Naive thymus-derived CD4-positive, alpha-beta T cell (primary cell): ENCODE measurements at regions not wholly inside any gene's neighbourhood (a gene's known extent, or its start where the extent isn't known, plus 50 kb on each side); places are given as distances from the start of the nearest gene placed in this dataset.
A peak's percentile ranks its signal among the peaks of the same experiment; 100 is the strongest.

Experiments
- ATAC-seq: fragments of 150-1000 bp; cut with Tn5 transposase; 2 replicates; pipeline ENCODE4 v1.10.0; 2021; ENCODE audit warnings: mild to moderate bottlenecking, moderate library complexity
- CTCF ChIA-PET: fragments of 350-600 bp; sonication (Branson Sonifier 250); formaldehyde crosslinking; loops from one replicate; lab custom pipeline; 2021; ENCODE audit warnings: antibody characterized with exemption; lab: Charles Lee
- POLR2A ChIA-PET: fragments of 350-600 bp; sonication (Branson Sonifier 250); formaldehyde crosslinking; loops from one replicate; lab custom pipeline; 2021; ENCODE audit warnings: antibody characterized with exemption, inconsistent platforms; lab: Charles Lee
- DNase-seq, 9 donors: peaks; one replicate each; pipeline versions ENCODE4 v3.0.0 to v3.0.0-alpha.2; 2020 to 2022; ENCODE audit warnings: mixed read lengths in 1 of 9
- H3K27ac ChIP-seq: one replicate; pipeline ENCODE4 v1.7.0; 2013; ENCODE audit warnings: mild to moderate bottlenecking, low read depth, low read length, moderate library complexity
- H3K27me3 ChIP-seq, 2 donors: one replicate each; pipeline ENCODE4 v1.7.0; 2013; ENCODE audit warnings: low read length in 2 of 2, mild to moderate bottlenecking in 2 of 2, moderate library complexity in 2 of 2; ENCODE audit not compliant: control insufficient read depth in 2 of 2, insufficient read depth in 2 of 2
- H3K36me3 ChIP-seq, 3 experiments: 1 replicate in 2 of 3; 2 replicates in 1 of 3; pipeline ENCODE4 v1.7.0; 2013; ENCODE audit warnings: low read length in 3 of 3, mild to moderate bottlenecking in 3 of 3, moderate library complexity in 1 of 3; ENCODE audit not compliant: insufficient read depth in 3 of 3, control insufficient read depth in 2 of 3
- H3K4me1 ChIP-seq, 2 donors: one replicate each; pipeline ENCODE4 v1.7.0; 2013; ENCODE audit warnings: low read length in 2 of 2, mild to moderate bottlenecking in 2 of 2, moderate library complexity in 1 of 2; ENCODE audit not compliant: control insufficient read depth in 2 of 2, insufficient read depth in 2 of 2
- H3K4me3 ChIP-seq: 2 replicates; pipeline ENCODE4 v1.7.0; 2013; ENCODE audit warnings: mild to moderate bottlenecking, low read length
- H3K9me3 ChIP-seq, 3 experiments: 1 replicate in 2 of 3; 2 replicates in 1 of 3; pipeline ENCODE4 v1.7.0; 2013; ENCODE audit warnings: low read length in 3 of 3; ENCODE audit not compliant: control insufficient read depth in 2 of 3
- H3K27ac Mint-ChIP-seq, 9 donors: one replicate each; pipeline ENCODE4 v1.8.0; 2020 to 2022; ENCODE audit warnings: mixed read lengths in 9 of 9, mild to moderate bottlenecking in 8 of 9, moderate library complexity in 5 of 9, inconsistent platforms in 2 of 9
- H3K27me3 Mint-ChIP-seq, 5 donors: one replicate each; pipeline ENCODE4 v1.8.0; 2021 to 2022; ENCODE audit warnings: mixed read lengths in 5 of 5, mild to moderate bottlenecking in 1 of 5
- H3K36me3 Mint-ChIP-seq, 5 donors: one replicate each; pipeline ENCODE4 v1.8.0; 2020 to 2022; ENCODE audit warnings: mixed read lengths in 5 of 5, mild to moderate bottlenecking in 3 of 5, inconsistent platforms in 1 of 5
- H3K4me1 Mint-ChIP-seq, 7 donors: one replicate each; pipeline ENCODE4 v1.8.0; 2020 to 2022; ENCODE audit warnings: mixed read lengths in 7 of 7, mild to moderate bottlenecking in 3 of 7, inconsistent platforms in 1 of 7
- H3K4me3 Mint-ChIP-seq, 10 donors: one replicate each; pipeline ENCODE4 v1.8.0; 2020 to 2022; ENCODE audit warnings: mild to moderate bottlenecking in 10 of 10, mixed read lengths in 10 of 10, moderate library complexity in 6 of 10, inconsistent platforms in 2 of 10
- H3K9me3 Mint-ChIP-seq, 11 donors: one replicate each; pipeline ENCODE4 v1.8.0; 2020 to 2022; ENCODE audit warnings: mixed read lengths in 11 of 11, mild to moderate bottlenecking in 4 of 11, inconsistent platforms in 1 of 11, moderate library complexity in 1 of 11
- intact Hi-C, 2 donors: fragments of 100-400 bp; cut with micrococcal nuclease; formaldehyde crosslinking; loops; one replicate each; pipeline ENCODE4 v1.15.1; 2023

DNA sequence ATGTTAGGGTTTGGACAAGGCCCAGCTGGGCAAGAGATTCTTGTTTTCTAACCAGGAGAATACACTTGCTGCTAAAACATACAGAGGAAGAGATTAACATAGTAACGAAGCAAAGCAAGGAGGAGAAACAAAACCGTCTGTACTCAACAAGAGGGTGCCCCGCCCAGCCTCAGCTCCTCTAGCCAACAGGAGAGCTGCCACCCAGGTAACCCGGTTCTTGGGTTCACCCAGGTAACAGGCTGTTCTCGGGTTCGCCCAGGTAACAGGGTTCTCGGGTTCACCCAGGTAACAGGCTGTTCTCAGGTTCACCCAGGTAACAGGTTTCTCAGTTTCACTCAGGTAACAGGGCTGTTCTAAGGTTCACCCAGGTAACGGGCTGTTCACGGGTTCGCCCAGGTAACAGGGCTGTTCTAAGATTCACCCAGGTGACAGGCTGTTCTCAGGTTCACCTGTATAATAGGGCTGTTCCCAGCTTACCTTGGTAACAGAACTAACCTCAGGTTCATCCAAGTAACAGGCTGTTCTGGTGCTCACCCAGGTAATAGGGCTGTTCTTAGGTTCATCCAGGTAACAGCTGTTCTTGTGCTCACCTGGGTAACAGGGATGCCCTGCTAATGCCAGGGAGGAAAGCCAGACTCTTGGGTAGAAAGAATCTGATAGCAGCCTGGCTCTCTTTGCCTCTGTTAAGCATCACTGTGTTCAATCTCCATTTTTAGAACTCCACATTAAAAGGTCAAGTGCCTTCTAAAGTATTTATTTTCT lies 271.6 kb downstream of the SYK start:
- H3K9me3 Mint-ChIP-seq = peaks cover 0 to 7% (median 0%) of the 10 kb centered on the region in 11 donors
- no peak overlapping the region for H3K4me3 ChIP-seq
- ChIA-PET POLR2A (no interaction called here), CTCF (no interaction called here)
- no peaks in the 10 kb centered on the region for H3K36me3 ChIP-seq
- no peak overlapping the region for H3K27ac ChIP-seq
- H3K36me3 Mint-ChIP-seq = peaks cover 0 to 38% (median 0%) of the 10 kb centered on the region in 5 donors
- no peak overlapping the region for H3K4me3 Mint-ChIP-seq
- DNase-seq (no peak), ATAC-seq (no peak)
- intact Hi-C loops = no loop called here
- no peaks in the 10 kb centered on the region for H3K27me3 ChIP-seq
- H3K27ac Mint-ChIP-seq = no peak overlapping the region
- H3K4me1 Mint-ChIP-seq = peaks cover 0 to 20% (median 0%) of the 10 kb centered on the region in 7 donors
- H3K27me3 Mint-ChIP-seq = peaks cover 0 to 4% (median 0%) of the 10 kb centered on the region in 5 donors
- H3K9me3 ChIP-seq = no peaks in the 10 kb centered on the region
- H3K4me1 ChIP-seq = no peaks in the 10 kb centered on the region

DNA sequence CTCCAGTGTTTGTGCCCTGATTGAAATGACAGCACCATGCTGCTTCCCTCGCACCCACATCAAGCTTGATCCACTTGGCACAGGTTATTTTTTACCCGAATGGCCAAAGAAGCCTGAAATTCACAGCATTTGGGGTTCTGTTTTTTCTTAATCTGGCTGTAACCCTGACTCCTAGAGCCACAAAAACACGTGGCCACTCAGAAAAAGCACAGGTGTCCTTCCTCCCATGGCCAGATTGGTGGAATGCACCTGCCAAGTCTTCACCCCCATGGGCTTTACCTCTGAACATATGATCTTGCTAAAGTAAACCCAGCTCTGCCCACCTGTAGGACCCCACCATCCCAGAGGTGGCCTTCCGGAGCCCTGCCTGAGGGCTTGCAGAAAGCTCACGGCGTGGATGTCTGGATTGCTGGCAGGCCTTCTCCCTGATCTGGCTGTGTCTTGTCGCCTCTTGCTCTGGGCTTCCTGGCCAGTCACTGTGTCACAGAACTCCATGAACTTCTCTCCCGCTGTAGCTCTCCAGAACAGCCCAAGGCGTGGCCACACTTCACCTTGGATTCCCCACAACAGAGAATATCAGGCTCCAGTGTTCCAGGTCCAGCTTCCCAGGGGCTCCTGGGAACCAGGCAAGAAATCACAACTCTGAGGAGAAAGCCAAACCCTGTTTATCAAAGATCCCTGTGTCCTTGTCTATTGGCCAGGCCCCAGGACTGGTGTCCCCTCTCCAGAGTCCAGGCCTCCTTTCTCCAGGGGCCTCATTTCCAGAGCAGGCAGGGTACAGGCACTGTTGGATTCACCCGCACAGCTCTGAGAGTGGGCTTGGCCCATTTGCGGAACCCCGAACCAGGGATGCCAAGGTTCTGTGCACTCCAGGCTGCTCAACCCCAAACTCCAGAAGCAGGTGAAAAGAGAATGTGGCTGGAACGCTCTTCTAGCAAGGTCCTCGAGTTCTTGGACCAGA lies 272.5 kb downstream of the SYK start:
- H3K27me3 ChIP-seq = no peaks in the 10 kb centered on the region
- Mint-ChIP-seq H3K36me3 (peaks cover 0 to 38% (median 0%) of the 10 kb centered on the region in 5 donors), H3K27me3 (peaks cover 0 to 4% (median 0%) of the 10 kb centered on the region in 5 donors), H3K4me3 (no peak overlapping the region), H3K4me1 (peaks cover 0 to 27% (median 0%) of the 10 kb centered on the region in 7 donors), H3K27ac (peak overlapping the region in 1 of 9 donors; percentile 20), H3K9me3 (peaks cover 0 to 4% (median 0%) of the 10 kb centered on the region in 11 donors)
- no peak for ATAC-seq
- no peak overlapping the region for H3K4me3 ChIP-seq
- H3K36me3 ChIP-seq = no peaks in the 10 kb centered on the region
- H3K4me1 ChIP-seq = no peaks in the 10 kb centered on the region
- ChIA-PET CTCF (no interaction called here), POLR2A (no interaction called here)
- no peak overlapping the region for H3K27ac ChIP-seq
- DNase-seq = no peak
- no peaks in the 10 kb centered on the region for H3K9me3 ChIP-seq
- intact Hi-C loops = no loop called here

DNA sequence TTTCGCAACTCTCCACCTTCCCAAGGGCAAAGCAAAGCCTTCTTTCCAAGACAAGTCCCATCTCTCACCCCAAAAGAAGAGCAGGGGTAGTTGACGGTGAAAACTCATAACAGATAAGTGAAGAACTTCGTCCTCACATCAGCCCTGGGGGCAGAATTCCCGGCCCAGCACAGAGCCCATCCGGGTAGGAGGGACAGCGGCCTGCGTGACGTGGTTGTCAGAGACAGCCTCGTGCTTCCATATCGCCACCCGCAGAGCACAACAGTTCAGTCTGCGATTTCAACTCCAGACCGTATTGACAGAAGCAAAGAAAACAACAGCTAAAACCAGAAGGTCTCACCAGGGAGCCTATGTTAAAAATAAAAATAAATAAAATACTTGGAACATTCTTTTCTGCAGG lies 273.2 kb downstream of the SYK start:
- no peaks in the 10 kb centered on the region for H3K9me3 Mint-ChIP-seq
- ATAC-seq (no peak), DNase-seq (no peak)
- no peak overlapping the region for H3K4me3 Mint-ChIP-seq
- H3K27me3 Mint-ChIP-seq = peaks cover 0 to 4% (median 0%) of the 10 kb centered on the region in 5 donors
- H3K27me3 ChIP-seq = no peaks in the 10 kb centered on the region
- ChIA-PET CTCF (no interaction called here), POLR2A (no interaction called here)
- no peaks in the 10 kb centered on the region for H3K9me3 ChIP-seq
- intact Hi-C loops = no loop called here
- no peak overlapping the region for H3K4me3 ChIP-seq
- no peaks in the 10 kb centered on the region for H3K4me1 ChIP-seq
- no peak overlapping the region for H3K27ac ChIP-seq
- no peaks in the 10 kb centered on the region for H3K36me3 ChIP-seq
- no peak overlapping the region for H3K27ac Mint-ChIP-seq
- H3K36me3 Mint-ChIP-seq = peaks cover 0 to 33% (median 0%) of the 10 kb centered on the region in 5 donors
- peaks cover 0 to 27% (median 0%) of the 10 kb centered on the region in 7 donors for H3K4me1 Mint-ChIP-seq

DNA sequence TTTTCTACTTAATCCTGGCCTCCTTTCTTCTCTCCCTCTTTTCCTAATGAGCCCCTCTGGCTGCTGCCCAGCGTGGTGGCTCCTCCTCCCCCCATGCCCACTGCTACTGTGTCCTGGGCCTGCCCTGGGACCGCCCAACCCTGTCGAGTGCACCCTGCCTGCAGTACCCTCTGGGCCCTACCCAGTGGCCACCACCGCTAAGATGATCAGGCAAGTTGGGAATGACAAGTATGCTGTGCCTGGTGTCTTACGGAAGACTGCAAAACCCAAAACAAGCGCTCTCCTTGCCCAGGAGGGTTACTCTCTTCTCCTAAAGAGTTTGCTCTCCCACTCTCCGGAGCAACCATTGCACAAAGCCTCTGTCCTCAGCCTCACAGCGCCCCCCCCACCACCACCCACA lies 273.7 kb downstream of the SYK start:
- no peak for ATAC-seq
- intact Hi-C loops = no loop called here
- no peaks in the 10 kb centered on the region for H3K4me1 ChIP-seq
- H3K4me3 Mint-ChIP-seq = no peak overlapping the region
- DNase-seq = no peak
- H3K27ac Mint-ChIP-seq = no peak overlapping the region
- peaks cover 0 to 4% (median 0%) of the 10 kb centered on the region in 5 donors for H3K27me3 Mint-ChIP-seq
- ChIA-PET CTCF (no interaction called here), POLR2A (no interaction called here)
- H3K4me3 ChIP-seq = no peak overlapping the region
- H3K9me3 ChIP-seq = no peaks in the 10 kb centered on the region
- no peaks in the 10 kb centered on the region for H3K36me3 ChIP-seq
- no peaks in the 10 kb centered on the region for H3K27me3 ChIP-seq
- peaks cover 0 to 35% (median 0%) of the 10 kb centered on the region in 5 donors for H3K36me3 Mint-ChIP-seq
- H3K27ac ChIP-seq = no peak overlapping the region
- no peaks in the 10 kb centered on the region for H3K9me3 Mint-ChIP-seq
- peaks cover 0 to 25% (median 0%) of the 10 kb centered on the region in 7 donors for H3K4me1 Mint-ChIP-seq

DNA sequence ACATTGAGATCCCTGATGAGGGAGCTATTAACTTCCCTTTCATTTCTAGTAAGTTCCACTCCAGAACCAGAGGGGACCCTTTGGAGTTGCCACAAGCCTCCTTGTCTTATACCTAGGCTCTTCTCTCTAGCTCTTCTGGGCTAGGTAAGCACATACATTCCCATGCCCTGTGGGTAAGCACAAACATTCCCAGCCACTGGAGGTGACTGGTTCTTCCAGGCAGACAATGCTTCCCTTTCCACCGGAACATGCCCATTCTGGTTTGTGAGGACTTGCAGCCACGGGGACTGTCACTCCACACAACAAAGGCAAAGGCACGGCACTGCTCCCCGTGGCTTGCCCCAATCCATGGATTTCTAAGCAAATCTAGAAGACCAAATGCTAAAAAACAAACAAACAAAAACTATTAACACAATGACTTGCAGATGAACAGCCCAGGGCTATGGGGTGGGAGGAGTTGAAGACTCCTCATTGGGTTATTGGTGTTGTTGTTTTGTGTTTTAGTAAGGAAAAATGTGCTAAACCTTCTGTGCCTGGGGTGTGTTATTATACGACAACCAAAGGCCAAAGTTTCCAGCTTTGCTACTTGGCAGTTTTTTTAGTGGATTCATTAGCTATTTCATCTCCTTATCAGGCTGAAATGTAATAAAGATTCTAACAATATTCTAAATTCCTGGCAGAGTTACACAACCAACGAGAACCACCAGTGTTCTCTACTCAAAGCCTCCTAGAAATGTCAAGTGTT lies 276.2 kb downstream of the SYK start:
- H3K36me3 ChIP-seq = no peaks in the 10 kb centered on the region
- H3K27me3 ChIP-seq = no peaks in the 10 kb centered on the region
- Mint-ChIP-seq H3K27ac (no peak overlapping the region), H3K4me1 (peaks cover 0 to 11% (median 0%) of the 10 kb centered on the region in 7 donors), H3K4me3 (no peak overlapping the region), H3K9me3 (peaks cover 0 to 2% (median 0%) of the 10 kb centered on the region in 11 donors), H3K27me3 (peaks cover 0 to 4% (median 0%) of the 10 kb centered on the region in 5 donors), H3K36me3 (peaks cover 0 to 39% (median 0%) of the 10 kb centered on the region in 5 donors)
- no peaks in the 10 kb centered on the region for H3K4me1 ChIP-seq
- POLR2A ChIA-PET = no interaction called here
- no peaks in the 10 kb centered on the region for H3K9me3 ChIP-seq
- no peak overlapping the region for H3K4me3 ChIP-seq
- CTCF ChIA-PET = no interaction called here
- intact Hi-C loops = no loop called here
- DNase-seq (no peak), ATAC-seq (no peak)
- no peak overlapping the region for H3K27ac ChIP-seq

DNA sequence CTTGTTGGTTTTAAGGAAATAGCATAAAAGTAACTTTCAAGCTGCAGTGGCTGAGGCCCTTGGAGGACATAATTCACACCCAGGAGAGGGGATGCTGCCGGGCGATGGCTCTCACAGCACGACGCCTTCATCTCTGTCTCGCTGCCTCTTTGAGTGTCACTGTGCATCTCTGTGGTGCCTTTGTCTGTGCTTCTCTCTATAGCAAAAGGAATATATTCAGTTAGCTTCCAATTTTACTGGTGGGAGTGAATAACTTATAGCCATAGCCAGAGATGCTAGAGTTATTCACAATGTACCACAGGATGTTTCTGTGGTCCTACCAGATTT lies 276.7 kb downstream of the SYK start:
- Mint-ChIP-seq H3K27me3 (peaks cover 0 to 4% (median 0%) of the 10 kb centered on the region in 5 donors), H3K4me3 (no peak overlapping the region), H3K36me3 (peaks cover 0 to 40% (median 0%) of the 10 kb centered on the region in 5 donors), H3K4me1 (peaks cover 0 to 9% (median 0%) of the 10 kb centered on the region in 7 donors), H3K27ac (no peak overlapping the region), H3K9me3 (peaks cover 0 to 3% (median 0%) of the 10 kb centered on the region in 11 donors)
- Histone ChIP-seq H3K4me1 (no peaks in the 10 kb centered on the region), H3K4me3 (no peak overlapping the region), H3K9me3 (no peaks in the 10 kb centered on the region), H3K27ac (no peak overlapping the region), H3K36me3 (no peaks in the 10 kb centered on the region), H3K27me3 (no peaks in the 10 kb centered on the region)
- POLR2A ChIA-PET = no interaction called here
- intact Hi-C loops = no loop called here
- ATAC-seq = no peak
- no peak for DNase-seq
- CTCF ChIA-PET = no interaction called here
